Heart left ventricle (tissue), 16 donors: ENCODE measurements at regions not wholly inside any gene's neighbourhood (a gene's known extent, or its start where the extent isn't known, plus 50 kb on each side); places are given as distances from the start of the nearest gene placed in this dataset.

Experiments used
- ATAC-seq, 4 donors: fragments of 200-7000 bp; cut with Tn5 transposase; one replicate each; pipeline ENCODE4 v1.9.1; 2020 to 2022; ENCODE audit warnings: moderate library complexity in 4 of 4, mild to moderate bottlenecking in 3 of 4, moderate number of reproducible peaks in 1 of 4
- DNase-seq, 5 donors: peaks; one replicate each; pipeline ENCODE4 v3.0.0-alpha.2; 2020
- H3K27ac ChIP-seq, 12 donors: fragments of 200-600 bp; sonication (generic) in 4 of 12; one replicate each; pipeline versions ENCODE4 v1.5.0 to v1.8.0; 2016 to 2022; ENCODE audit warnings: mild to moderate bottlenecking in 2 of 12
- H3K27me3 ChIP-seq, 9 donors: fragments of 200-600 bp; sonication (generic) in 2 of 9; one replicate each; pipeline versions ENCODE4 v1.5.1 to v1.8.0; 2016 to 2022; ENCODE audit warnings: mild to moderate bottlenecking in 3 of 9
- H3K36me3 ChIP-seq, 9 donors: fragments of 200-600 bp; sonication (generic) in 2 of 9; one replicate each; pipeline versions ENCODE4 v1.5.0 to v1.8.0; 2018 to 2022; ENCODE audit warnings: mild to moderate bottlenecking in 2 of 9
- H3K4me1 ChIP-seq, 12 donors: fragments of 200-600 bp; sonication (generic) in 4 of 12; one replicate each; pipeline versions ENCODE4 v1.5.0 to v1.8.0; 2016 to 2022; ENCODE audit warnings: mild to moderate bottlenecking in 3 of 12
- H3K4me3 ChIP-seq, 12 donors: fragments of 200-600 bp; sonication (generic) in 4 of 12; one replicate each; pipeline versions ENCODE4 v1.5.0 to v1.8.0; 2017 to 2022; ENCODE audit warnings: mild to moderate bottlenecking in 9 of 12, moderate library complexity in 4 of 12
- H3K9me3 ChIP-seq, 12 donors: fragments of 200-600 bp; sonication (generic) in 4 of 12; one replicate each; pipeline versions ENCODE4 v1.5.0 to v1.8.0; 2016 to 2022; ENCODE audit warnings: mild to moderate bottlenecking in 1 of 12
- CTCF ChIP-seq, 12 donors: fragments of 200-600 bp; sonication (generic) in 4 of 12; IDR thresholded peaks; one replicate each; pipeline versions ENCODE4 v1.5.0 to v1.8.0; 2018 to 2022; ENCODE audit warnings: antibody characterized with exemption in 12 of 12, mild to moderate bottlenecking in 5 of 12
- POLR2A ChIP-seq, 2 donors: fragments of 450-650 bp; IDR thresholded peaks; one replicate each; pipeline ENCODE4 v1.6.1; 2017; ENCODE audit warnings: antibody characterized with exemption in 2 of 2, mild to moderate bottlenecking in 2 of 2, moderate library complexity in 2 of 2
- WGBS, 4 donors: extraction: QIAGEN DNeasy Blood & Tissue Kit in 2 of 4; methylation state at CpG; one replicate each; pipeline versions ENCODE4 v1.1.5 to v1.1.7; 2013 to 2018; 5-methylcytosine and 5-hydroxymethylcytosine counted together
- intact Hi-C, 10 donors: fragments of 100-400 bp; cut with DNase I; formaldehyde crosslinking; loops; one replicate each; pipeline versions ENCODE4 v1.11.1 to v1.14.2; 2022
- donor health status: ischemic (EF 13 %, LVEDD 7.1; RV severe dilation, severe dysfunction).
- donor health status: healthy with polysubstance abuse.
- donor health status: DM: no; HTN: yes; CAD: no.
- donor health status: DM: no; HTN: no; CAD: no.
- donor health status: ischemic (EF 25% LVEDD 6.9; RV normal size, moderate dysfunction).
- donor health status: ischemic (EF 25% LVEDD 5.7; RV mildly dilated, moderate dysfunction).
- donor health status: healthy.
- donor health status: DM: yes; HTN: yes; CAD: no.
- donor health status: ischemic (EF 35%, LVEDD 5.7; RV mildly dilated, moderate dysfunction).
- donor health status: nonischemic (EF 11% LVEDD 7.7; RV severe dilation, severe dysfunction).
- donor health status: DM: yes; HTN: yes; CAD: no.
- donor health status: PGD.
- donor health status: ischemic (EF 29% LVEDD 5.4; RV normal size, mild dysfunction).
- donor health status: nonischemic (EF 23%, LVEDD 6.1; RV moderate dilation, normal function).

GRCh38 chr9:90442723-90443122 lies 199.9 kb downstream of the DIRAS2 start:
- intact Hi-C loops, result no loop called here
- TF ChIP-seq POLR2A (IDR thresholded peaks at IDR 0.05) (no peak), CTCF (IDR thresholded peaks at IDR 0.05) (no peak)
- peaks cover 0 to 6% (median 0%) of the 10 kb centered on the region in 9 donors for H3K27me3 ChIP-seq

GRCh38 chr9:90444609-90445204 lies 197.9 kb downstream of the DIRAS2 start:
- ATAC-seq (no peak), DNase-seq (no peak)
- H3K36me3 ChIP-seq, result no peaks in the 10 kb centered on the region
- intact Hi-C loops, result no loop called here
- H3K4me3 ChIP-seq, result no peak overlapping the region
- H3K4me1 ChIP-seq, result no peaks in the 10 kb centered on the region
- peaks cover 0 to 3% (median 0%) of the 10 kb centered on the region in 12 donors for H3K9me3 ChIP-seq
- H3K27ac ChIP-seq, result no peak overlapping the region
- 64 to 76% (median 69%) methylated on average over 6 of the region's 6 CpGs for WGBS, 4 donors
- peaks cover 0 to 7% (median 0%) of the 10 kb centered on the region in 9 donors for H3K27me3 ChIP-seq
- TF ChIP-seq POLR2A (IDR thresholded peaks at IDR 0.05) (no peak), CTCF (IDR thresholded peaks at IDR 0.05) (no peak)

More at GRCh38 chr9:90442723-90443122, 199.9 kb downstream of the DIRAS2 start:
- no peaks in the 10 kb centered on the region for H3K36me3 ChIP-seq
- no peak for DNase-seq
- H3K9me3 ChIP-seq, result peaks cover 0 to 12% (median 6%) of the 10 kb centered on the region in 12 donors
- H3K4me3 ChIP-seq, result no peak overlapping the region
- H3K4me1 ChIP-seq, result no peaks in the 10 kb centered on the region
- H3K27ac ChIP-seq, result no peak overlapping the region
- ATAC-seq, result no peak
- WGBS, 4 donors, result 41 to 49% (median 48%) methylated on average over 5 of the region's 5 CpGs

GRCh38 chr9:90445391-90445790 lies 197.2 kb downstream of the DIRAS2 start:
- 56 to 70% (median 64%) methylated on average over 3 of the region's 3 CpGs for WGBS, 4 donors
- Histone ChIP-seq H3K4me3 (no peak overlapping the region), H3K27me3 (peaks cover 0 to 7% (median 0%) of the 10 kb centered on the region in 9 donors), H3K36me3 (no peaks in the 10 kb centered on the region), H3K27ac (no peak overlapping the region), H3K4me1 (no peaks in the 10 kb centered on the region), H3K9me3 (no peaks in the 10 kb centered on the region)
- no peak for TF ChIP-seq POLR2A (IDR thresholded peaks at IDR 0.05)
- ATAC-seq (no peak), DNase-seq (no peak)
- intact Hi-C loops, result no loop called here

- Histone ChIP-seq H3K27ac (no peak overlapping the region), H3K4me3 (no peak overlapping the region), H3K36me3 (no peaks in the 10 kb centered on the region), H3K9me3 (no peaks in the 10 kb centered on the region), H3K4me1 (no peaks in the 10 kb centered on the region), H3K27me3 (peaks cover 0 to 7% (median 0%) of the 10 kb centered on the region in 9 donors)
- no peak for ATAC-seq
- 64 to 77% (median 68%) methylated on average over 7 of the region's 7 CpGs for WGBS, 4 donors
- DNase-seq, result no peak
- intact Hi-C loops, result no loop called here
- TF ChIP-seq POLR2A (IDR thresholded peaks at IDR 0.05), result no peak
- TF ChIP-seq CTCF (IDR thresholded peaks at IDR 0.05), result no peak
These were observed 196.2 kb downstream of the DIRAS2 start for GRCh38 chr9:90446200-90446948.
